C4-2B (cell line): ENCODE measurements at regions not wholly inside any gene's neighbourhood (a gene's known extent, or its start where the extent isn't known, plus 50 kb on each side); places are given as distances from the start of the nearest gene placed in this dataset.

Source experiments
- ZFX ChIP-seq: fragments of 450-650 bp; IDR thresholded peaks from 2 replicates; pipeline ENCODE4 v1.6.1; 2017
- TF ChIP-seq, protein P1 (sequence below): fragments of 450-650 bp; conservative IDR thresholded peaks from 2 replicates; pipeline ENCODE4 v1.5.1; 2017; ENCODE audit warnings: mild to moderate bottlenecking

DNA sequence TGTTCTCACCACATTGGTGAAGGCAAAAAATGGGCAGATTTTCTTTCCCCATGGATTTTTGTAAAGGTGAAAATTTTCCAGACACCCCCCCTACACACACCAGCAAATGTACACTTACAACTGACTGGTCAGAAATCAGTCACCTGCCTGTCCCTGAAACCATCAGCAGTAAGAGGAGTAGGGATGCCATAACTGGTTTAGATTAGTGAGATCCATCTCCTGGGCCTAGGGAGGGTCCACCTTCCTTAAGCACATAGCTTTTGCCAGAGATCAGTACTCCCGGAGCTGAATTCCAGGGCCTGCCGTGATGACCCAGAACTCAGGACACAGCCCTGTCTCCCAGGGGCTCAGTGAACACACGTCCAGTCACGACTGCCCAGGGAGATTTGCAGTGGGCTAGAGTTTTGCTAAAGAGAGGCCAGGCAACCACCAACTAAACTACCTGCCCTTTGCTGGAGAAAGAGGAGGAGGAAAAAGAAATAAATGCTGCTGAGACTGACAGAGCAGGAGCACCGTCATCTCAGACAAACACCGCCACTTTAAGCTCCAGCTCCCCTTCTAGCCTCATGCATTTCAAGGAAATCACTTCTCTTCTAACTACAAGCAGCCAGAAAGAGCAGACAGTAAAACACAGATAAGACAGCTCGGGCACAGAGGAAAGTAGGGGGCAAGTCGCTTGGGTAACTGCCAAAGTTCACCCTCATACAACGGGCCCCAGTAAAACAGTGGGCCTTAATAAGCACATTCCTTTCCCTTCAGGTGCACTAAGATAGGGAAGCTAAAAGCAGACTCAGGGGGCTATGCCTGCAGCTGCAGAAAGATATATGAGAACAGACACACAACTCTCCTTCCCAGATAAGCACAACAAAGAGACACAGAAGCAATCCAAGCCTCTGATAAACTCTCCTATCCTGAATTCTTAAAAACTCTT lies 82.6 kb upstream of the SPTLC3 start:
- TF ChIP-seq, protein P1, sequence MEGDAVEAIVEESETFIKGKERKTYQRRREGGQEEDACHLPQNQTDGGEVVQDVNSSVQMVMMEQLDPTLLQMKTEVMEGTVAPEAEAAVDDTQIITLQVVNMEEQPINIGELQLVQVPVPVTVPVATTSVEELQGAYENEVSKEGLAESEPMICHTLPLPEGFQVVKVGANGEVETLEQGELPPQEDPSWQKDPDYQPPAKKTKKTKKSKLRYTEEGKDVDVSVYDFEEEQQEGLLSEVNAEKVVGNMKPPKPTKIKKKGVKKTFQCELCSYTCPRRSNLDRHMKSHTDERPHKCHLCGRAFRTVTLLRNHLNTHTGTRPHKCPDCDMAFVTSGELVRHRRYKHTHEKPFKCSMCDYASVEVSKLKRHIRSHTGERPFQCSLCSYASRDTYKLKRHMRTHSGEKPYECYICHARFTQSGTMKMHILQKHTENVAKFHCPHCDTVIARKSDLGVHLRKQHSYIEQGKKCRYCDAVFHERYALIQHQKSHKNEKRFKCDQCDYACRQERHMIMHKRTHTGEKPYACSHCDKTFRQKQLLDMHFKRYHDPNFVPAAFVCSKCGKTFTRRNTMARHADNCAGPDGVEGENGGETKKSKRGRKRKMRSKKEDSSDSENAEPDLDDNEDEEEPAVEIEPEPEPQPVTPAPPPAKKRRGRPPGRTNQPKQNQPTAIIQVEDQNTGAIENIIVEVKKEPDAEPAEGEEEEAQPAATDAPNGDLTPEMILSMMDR = no peak
- TF ChIP-seq ZFX = no peak
